Calu3 (cell line): ENCODE measurements at regions not wholly inside any gene's neighbourhood (a gene's known extent, or its start where the extent isn't known, plus 50 kb on each side); places are given as distances from the start of the nearest gene placed in this dataset.

ENCODE experiments used
- BruUV-seq: library from RNA; stranded (reverse); fragments of 400-500 nt; replicated peaks from 2 replicates; lab custom pipeline; 2021; lab: Mats Ljungman, UMichigan
- CTCF ChIA-PET: fragments of 300-600 bp; sonication (Branson Sonifier 250); formaldehyde crosslinking; loops from one replicate; lab custom pipeline; 2022; ENCODE audit warnings: antibody characterized with exemption; lab: Charles Lee
- DNase-seq: peaks from one replicate; pipeline ENCODE4 v3.0.0; 2022
- H3K27ac Mint-ChIP-seq: one replicate; pipeline ENCODE4 v1.8.0; 2022; ENCODE audit warnings: mixed read lengths; ENCODE audit not compliant: unreplicated experiment
- H3K27me3 Mint-ChIP-seq: one replicate; pipeline ENCODE4 v1.8.0; 2022; ENCODE audit warnings: mixed read lengths; ENCODE audit not compliant: unreplicated experiment
- H3K36me3 Mint-ChIP-seq: one replicate; pipeline ENCODE4 v1.8.0; 2022; ENCODE audit warnings: mild to moderate bottlenecking, moderate library complexity, mixed read lengths; ENCODE audit not compliant: insufficient read depth, unreplicated experiment
- H3K4me1 Mint-ChIP-seq: one replicate; pipeline ENCODE4 v1.8.0; 2022; ENCODE audit warnings: mild to moderate bottlenecking, low read depth, mixed read lengths; ENCODE audit not compliant: unreplicated experiment
- H3K4me3 Mint-ChIP-seq: one replicate; pipeline ENCODE4 v1.8.0; 2022; ENCODE audit warnings: mild to moderate bottlenecking, low read depth, moderate library complexity, mixed read lengths; ENCODE audit not compliant: unreplicated experiment
- H3K9me3 Mint-ChIP-seq: one replicate; pipeline ENCODE4 v1.8.0; 2022; ENCODE audit warnings: low read depth, mixed read lengths; ENCODE audit not compliant: unreplicated experiment
- intact Hi-C: fragments of 100-400 bp; cut with micrococcal nuclease; formaldehyde crosslinking; loops from one replicate; pipeline ENCODE4 v1.10.0; 2022; ENCODE audit not compliant: unreplicated experiment
- TF ChIP-seq, protein P1 (sequence below): fragments of 200-600 bp; IDR thresholded peaks from one replicate; pipeline ENCODE4 v1.8.0; 2022; ENCODE audit warnings: antibody characterized with exemption; ENCODE audit not compliant: unreplicated experiment

GRCh38 chr18:22657619-22658018 lies 239.9 kb upstream of the CTAGE1 start:
- Mint-ChIP-seq H3K27ac (no peak overlapping the region), H3K4me1 (no peaks in the 10 kb centered on the region), H3K36me3 (no peaks in the 10 kb centered on the region), H3K9me3 (peaks cover 7% of the 10 kb centered on the region), H3K4me3 (no peak overlapping the region), H3K27me3 (no peaks in the 10 kb centered on the region)
- BruUV-seq = no TSS peak
- CTCF ChIA-PET = interaction anchor here (1.8 kb wide), 1 partner anchor 10 kb away, joined by 3 read pairs; no protein-coding TSS in a partner anchor
- intact Hi-C loops = no loop called here
- TF ChIP-seq, protein P1, sequence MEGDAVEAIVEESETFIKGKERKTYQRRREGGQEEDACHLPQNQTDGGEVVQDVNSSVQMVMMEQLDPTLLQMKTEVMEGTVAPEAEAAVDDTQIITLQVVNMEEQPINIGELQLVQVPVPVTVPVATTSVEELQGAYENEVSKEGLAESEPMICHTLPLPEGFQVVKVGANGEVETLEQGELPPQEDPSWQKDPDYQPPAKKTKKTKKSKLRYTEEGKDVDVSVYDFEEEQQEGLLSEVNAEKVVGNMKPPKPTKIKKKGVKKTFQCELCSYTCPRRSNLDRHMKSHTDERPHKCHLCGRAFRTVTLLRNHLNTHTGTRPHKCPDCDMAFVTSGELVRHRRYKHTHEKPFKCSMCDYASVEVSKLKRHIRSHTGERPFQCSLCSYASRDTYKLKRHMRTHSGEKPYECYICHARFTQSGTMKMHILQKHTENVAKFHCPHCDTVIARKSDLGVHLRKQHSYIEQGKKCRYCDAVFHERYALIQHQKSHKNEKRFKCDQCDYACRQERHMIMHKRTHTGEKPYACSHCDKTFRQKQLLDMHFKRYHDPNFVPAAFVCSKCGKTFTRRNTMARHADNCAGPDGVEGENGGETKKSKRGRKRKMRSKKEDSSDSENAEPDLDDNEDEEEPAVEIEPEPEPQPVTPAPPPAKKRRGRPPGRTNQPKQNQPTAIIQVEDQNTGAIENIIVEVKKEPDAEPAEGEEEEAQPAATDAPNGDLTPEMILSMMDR = no peak
- DNase-seq = no peak

- Mint-ChIP-seq H3K27me3 (no peaks in the 10 kb centered on the region), H3K4me1 (no peaks in the 10 kb centered on the region), H3K9me3 (peaks cover 6% of the 10 kb centered on the region), H3K27ac (no peak overlapping the region), H3K36me3 (peaks cover 6% of the 10 kb centered on the region), H3K4me3 (no peak overlapping the region)
- TF ChIP-seq, protein P1 = no peak
- BruUV-seq = no TSS peak
- intact Hi-C loops = no loop called here
- DNase-seq = no peak
- CTCF ChIA-PET = interaction anchor here (1.8 kb wide), 1 partner anchor 10 kb away, joined by 3 read pairs; no protein-coding TSS in a partner anchor
Measured at GRCh38 chr18:22658318-22658717, 240.6 kb upstream of the CTAGE1 start.

DNA sequence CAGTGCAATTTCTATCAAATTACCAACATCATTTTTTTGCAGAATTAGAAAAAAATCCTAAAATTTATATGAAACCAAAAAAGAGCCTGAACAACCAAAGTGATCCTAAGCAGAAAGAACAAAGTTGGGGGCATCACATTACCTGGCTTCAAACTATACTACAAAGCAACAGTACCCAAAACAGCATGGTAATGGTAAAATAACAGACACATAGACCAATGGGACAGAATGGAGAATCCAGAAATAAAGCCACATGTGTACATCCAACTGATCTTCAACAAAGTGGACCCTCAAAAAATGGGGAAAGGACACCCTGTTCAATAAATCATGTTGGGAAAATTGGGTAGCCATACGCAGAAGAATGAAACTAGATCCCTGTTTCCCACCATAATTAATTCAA lies 245.7 kb upstream of the CTAGE1 start:
- Mint-ChIP-seq H3K4me1 (peaks cover 26% of the 10 kb centered on the region), H3K9me3 (peaks cover 5% of the 10 kb centered on the region), H3K4me3 (no peak overlapping the region), H3K27me3 (no peaks in the 10 kb centered on the region), H3K27ac (no peak overlapping the region), H3K36me3 (peaks cover 22% of the 10 kb centered on the region)
- CTCF ChIA-PET = no interaction called here
- no peak for DNase-seq
- TF ChIP-seq, protein P1 = no peak
- BruUV-seq = no TSS peak
- intact Hi-C loops = loop anchor here (10.0 kb wide), 1 partner anchor 51 kb away; no protein-coding TSS in a partner anchor

DNA sequence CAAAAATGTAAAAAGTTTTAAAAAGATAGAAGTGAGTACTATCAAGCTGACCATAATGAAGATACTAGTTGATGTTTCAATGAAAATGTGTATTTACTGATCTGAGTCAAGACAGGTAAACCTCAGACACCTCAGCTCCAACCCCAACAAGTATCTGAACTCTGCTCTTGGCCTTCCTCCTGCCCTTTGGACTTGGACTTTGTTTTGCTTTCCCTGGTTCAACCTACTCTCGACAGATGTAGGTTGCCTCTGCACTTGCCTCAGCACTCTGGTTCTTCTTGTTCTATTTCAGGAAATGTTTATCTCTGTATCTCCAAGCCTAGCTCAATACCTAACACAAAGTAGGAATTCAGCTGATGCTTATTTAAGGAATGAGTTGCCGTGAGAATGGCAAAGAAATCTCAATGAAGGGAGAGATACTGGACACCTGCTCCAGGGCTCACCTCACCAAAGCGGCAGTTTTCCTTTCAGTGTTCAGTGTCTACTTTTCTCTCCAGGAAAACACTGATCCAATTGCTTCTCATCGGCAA lies 248.8 kb upstream of the CTAGE1 start:
- CTCF ChIA-PET = no interaction called here
- no peak for DNase-seq
- intact Hi-C loops = loop anchor here (10.0 kb wide), 1 partner anchor 48 kb away; no protein-coding TSS in a partner anchor
- no TSS peak for BruUV-seq
- H3K27ac Mint-ChIP-seq = peak overlapping the region; percentile 63
- no peaks in the 10 kb centered on the region for H3K27me3 Mint-ChIP-seq
- peaks cover 5% of the 10 kb centered on the region for H3K9me3 Mint-ChIP-seq
- H3K4me3 Mint-ChIP-seq = no peak overlapping the region
- TF ChIP-seq, protein P1 = no peak
- H3K36me3 Mint-ChIP-seq = peaks cover 30% of the 10 kb centered on the region
- peaks cover 57% of the 10 kb centered on the region for H3K4me1 Mint-ChIP-seq
